IPS DF 6.9 (cell line): ENCODE measurements at regions not wholly inside any gene's neighbourhood (a gene's known extent, or its start where the extent isn't known, plus 50 kb on each side); places are given as distances from the start of the nearest gene placed in this dataset.

Source experiments
- DNase-seq: peaks from one replicate; pipeline ENCODE4 v3.0.0-alpha.2; 2013; ENCODE audit warnings: low read depth, low spot score
- H3K27ac ChIP-seq: one replicate; pipeline ENCODE4 v1.5.1; 2013; ENCODE audit warnings: low read length, control low read depth
- H3K27me3 ChIP-seq: 2 replicates; pipeline ENCODE4 v1.6.1; 2013; ENCODE audit warnings: mild to moderate bottlenecking, low read length; ENCODE audit not compliant: control insufficient read depth, insufficient read depth
- H3K36me3 ChIP-seq: 2 replicates; pipeline ENCODE4 v1.6.1; 2013; ENCODE audit warnings: low read length; ENCODE audit not compliant: control insufficient read depth, insufficient read depth
- H3K4me1 ChIP-seq: 2 replicates; pipeline ENCODE4 v1.6.1; 2013; ENCODE audit warnings: low read length; ENCODE audit not compliant: control insufficient read depth, insufficient read depth
- H3K4me3 ChIP-seq: 2 replicates; pipeline ENCODE4 v1.5.1; 2013; ENCODE audit warnings: mild to moderate bottlenecking, low read length
- H3K9me3 ChIP-seq: 2 replicates; pipeline ENCODE4 v1.6.1; 2013; ENCODE audit warnings: low read length, inconsistent platforms; ENCODE audit not compliant: control insufficient read depth, insufficient read depth
- WGBS: extraction: QIAGEN DNeasy Blood & Tissue Kit; methylation state at CpG from one replicate; pipeline ENCODE4 v1.1.7; 2013; ENCODE audit warnings: mixed read lengths, missing lambda C conversion rate; ENCODE audit not compliant: insufficient read length, insufficient coverage; 5-methylcytosine and 5-hydroxymethylcytosine counted together

DNA sequence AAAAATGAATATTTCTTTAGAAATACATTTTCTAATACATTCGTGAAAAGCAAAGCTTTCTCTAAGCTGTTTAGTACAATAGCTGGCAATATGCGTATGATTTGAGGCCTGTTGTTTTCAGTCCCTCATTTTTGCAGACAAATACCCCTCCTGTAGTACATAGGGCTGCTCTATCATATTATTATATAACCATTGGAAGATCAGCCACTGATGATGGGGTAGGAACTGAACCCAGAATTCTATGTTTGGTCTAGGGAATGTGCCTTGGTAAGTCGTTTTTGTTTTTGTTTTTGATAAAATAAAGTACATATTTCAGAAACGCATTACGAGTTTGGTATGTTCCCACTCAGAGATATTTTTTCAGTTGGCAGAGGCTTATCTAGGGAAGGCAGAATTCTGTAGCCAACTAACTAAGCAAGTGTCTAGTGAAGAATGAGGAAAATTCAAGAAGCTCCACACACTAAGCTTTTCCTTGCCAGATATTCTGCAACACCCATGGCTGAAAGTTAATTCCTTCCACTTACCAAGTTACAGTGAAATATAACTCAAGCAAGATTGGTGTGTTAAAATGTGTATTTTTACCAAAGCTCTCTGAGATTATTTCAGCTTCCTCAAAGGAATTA is 656.9 kb upstream of the MIR17HG start:
- no peaks in the 10 kb centered on the region for H3K9me3 ChIP-seq
- H3K27ac ChIP-seq = no peak overlapping the region
- H3K4me3 ChIP-seq = no peak overlapping the region
- no peaks in the 10 kb centered on the region for H3K4me1 ChIP-seq
- 100% methylated on average over 3 of the region's 5 CpGs for WGBS
- no peaks in the 10 kb centered on the region for H3K27me3 ChIP-seq
- no peaks in the 10 kb centered on the region for H3K36me3 ChIP-seq
- DNase-seq = no peak

DNA sequence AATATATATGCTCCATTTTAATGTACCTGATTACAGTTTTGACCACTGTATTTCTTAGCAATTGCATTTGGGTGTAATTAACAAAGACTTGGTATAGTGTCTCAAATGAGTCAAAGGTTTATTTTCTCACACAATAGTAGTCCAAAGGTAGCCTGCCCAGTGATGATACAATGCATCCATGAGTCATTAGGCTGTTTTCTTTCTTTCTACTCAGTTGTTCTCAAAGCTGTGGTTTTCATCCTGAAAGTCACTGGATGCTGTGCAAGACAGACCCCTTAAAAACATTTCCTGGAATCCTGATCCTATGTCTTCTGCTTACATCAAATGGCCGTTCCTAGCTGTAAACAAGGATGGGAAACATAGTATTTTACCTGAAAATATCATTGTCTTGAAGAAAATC is 651.2 kb upstream of the MIR17HG start:
- Histone ChIP-seq H3K4me1 (no peaks in the 10 kb centered on the region), H3K27ac (no peak overlapping the region), H3K36me3 (no peaks in the 10 kb centered on the region), H3K27me3 (no peaks in the 10 kb centered on the region), H3K9me3 (no peaks in the 10 kb centered on the region), H3K4me3 (no peak overlapping the region)
- no peak for DNase-seq
- WGBS = no CpG with 5 or more reads among the region's 1 CpG

DNA sequence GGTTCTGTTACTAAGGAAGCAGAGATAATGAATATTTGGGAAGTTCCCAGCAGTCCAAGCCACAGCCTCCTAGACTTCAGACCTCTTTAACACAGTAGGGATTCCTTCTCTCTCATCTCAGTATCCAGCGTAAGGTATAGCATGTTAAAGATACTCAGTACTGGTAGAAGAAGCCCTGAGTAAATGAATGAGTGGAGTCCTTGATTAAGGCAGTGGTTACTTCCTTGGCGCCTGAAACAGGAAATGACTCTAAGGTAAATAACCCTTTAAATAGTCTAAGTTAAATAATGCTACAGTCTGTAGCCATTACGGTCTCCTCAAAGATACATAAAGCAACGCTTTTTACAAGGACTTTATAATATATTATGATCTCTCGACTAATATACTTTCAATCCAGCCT is 650.8 kb upstream of the MIR17HG start:
- H3K4me1 ChIP-seq = no peaks in the 10 kb centered on the region
- no CpG with 5 or more reads among the region's 5 CpGs for WGBS
- H3K27ac ChIP-seq = no peak overlapping the region
- no peak overlapping the region for H3K4me3 ChIP-seq
- H3K27me3 ChIP-seq = no peaks in the 10 kb centered on the region
- H3K9me3 ChIP-seq = no peaks in the 10 kb centered on the region
- DNase-seq = no peak
- no peaks in the 10 kb centered on the region for H3K36me3 ChIP-seq

DNA sequence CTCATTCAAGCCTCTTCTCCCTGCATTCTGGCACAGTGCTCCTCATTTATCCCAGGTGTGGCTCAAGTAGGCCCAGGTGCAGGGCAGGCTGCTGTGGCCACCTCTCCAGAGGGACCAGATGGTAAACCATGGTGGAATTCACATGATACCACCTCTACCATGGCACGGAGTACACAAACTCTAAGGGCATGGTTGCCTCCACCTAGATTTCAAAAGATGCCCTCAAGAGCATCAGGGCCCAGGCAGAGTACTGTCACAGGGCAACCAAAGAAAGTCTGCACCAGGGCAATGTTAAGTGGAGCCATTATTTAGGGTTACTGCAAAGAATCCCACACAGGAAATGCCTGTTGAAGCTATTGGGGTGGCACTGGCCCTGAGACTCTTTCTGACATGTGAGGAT is 647.1 kb upstream of the MIR17HG start:
- WGBS = no CpG with 5 or more reads among the region's 1 CpG
- H3K9me3 ChIP-seq = no peaks in the 10 kb centered on the region
- H3K36me3 ChIP-seq = no peaks in the 10 kb centered on the region
- no peak for DNase-seq
- no peak overlapping the region for H3K4me3 ChIP-seq
- no peaks in the 10 kb centered on the region for H3K27me3 ChIP-seq
- H3K27ac ChIP-seq = no peak overlapping the region
- no peaks in the 10 kb centered on the region for H3K4me1 ChIP-seq

DNA sequence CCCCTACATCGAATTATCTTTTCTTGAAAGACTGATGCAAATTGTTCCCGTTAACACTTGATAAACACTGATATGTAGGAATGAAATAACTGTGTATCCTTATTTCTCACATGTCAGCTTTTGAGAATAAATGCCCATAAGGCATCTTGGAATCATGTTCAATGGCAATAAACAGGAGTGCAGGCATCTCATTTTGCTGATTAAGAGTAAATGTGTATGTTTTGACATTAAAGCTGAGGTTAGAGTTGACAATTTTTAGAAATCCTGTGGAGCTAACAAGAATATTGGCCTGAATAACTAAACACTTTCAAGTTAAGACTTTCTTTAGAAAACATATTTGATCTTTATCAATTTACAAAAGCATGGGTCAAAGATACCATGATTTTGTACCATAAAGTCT is 646.2 kb upstream of the MIR17HG start:
- no peak overlapping the region for H3K4me3 ChIP-seq
- no peak for DNase-seq
- no CpG with 5 or more reads among the region's 2 CpGs for WGBS
- no peaks in the 10 kb centered on the region for H3K36me3 ChIP-seq
- H3K9me3 ChIP-seq = no peaks in the 10 kb centered on the region
- H3K4me1 ChIP-seq = no peaks in the 10 kb centered on the region
- H3K27me3 ChIP-seq = no peaks in the 10 kb centered on the region
- no peak overlapping the region for H3K27ac ChIP-seq

DNA sequence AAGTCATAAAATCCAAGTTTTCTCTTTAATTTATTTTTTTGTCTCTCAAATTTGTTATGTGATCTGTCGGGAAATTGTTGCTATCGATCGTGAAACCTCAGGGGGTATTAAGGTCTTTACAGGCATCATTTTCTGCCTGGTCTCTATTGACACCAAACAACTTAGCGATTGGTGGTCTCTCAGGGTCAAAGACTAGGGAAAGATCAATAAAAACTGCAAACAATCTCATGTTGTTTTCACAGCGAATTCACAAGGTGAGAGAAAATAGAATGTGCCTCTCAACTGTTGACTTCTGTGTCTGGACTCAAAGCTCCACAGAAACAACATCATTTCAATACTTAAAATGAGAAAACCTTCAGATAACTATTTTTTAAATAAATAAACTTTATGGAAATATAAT is 645.4 kb upstream of the MIR17HG start:
- Histone ChIP-seq H3K27ac (no peak overlapping the region), H3K4me3 (no peak overlapping the region), H3K4me1 (no peaks in the 10 kb centered on the region), H3K27me3 (no peaks in the 10 kb centered on the region), H3K36me3 (no peaks in the 10 kb centered on the region), H3K9me3 (no peaks in the 10 kb centered on the region)
- DNase-seq = no peak
- no CpG with 5 or more reads among the region's 5 CpGs for WGBS

DNA sequence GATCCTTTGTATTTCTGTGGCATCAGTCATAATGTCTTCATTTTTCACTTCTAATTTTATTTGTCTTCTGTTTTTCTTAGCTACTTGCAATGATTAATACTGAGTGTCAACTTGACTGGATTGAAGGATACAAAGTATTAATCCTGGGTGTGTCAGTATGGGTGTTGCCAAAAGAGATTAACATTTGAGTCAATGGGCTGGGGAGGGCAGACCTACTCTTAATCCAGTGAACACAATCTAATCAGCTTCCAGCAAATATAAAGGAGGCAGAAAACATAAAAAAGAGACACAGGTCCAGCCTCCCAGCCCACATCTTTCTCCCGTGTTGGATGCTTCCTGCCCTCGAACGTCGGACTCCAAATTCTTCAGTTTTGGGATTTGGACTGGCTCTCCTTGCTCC is 640.9 kb upstream of the MIR17HG start:
- WGBS = no CpG with 5 or more reads among the region's 4 CpGs
- Histone ChIP-seq H3K4me1 (no peaks in the 10 kb centered on the region), H3K27ac (no peak overlapping the region), H3K4me3 (no peak overlapping the region), H3K9me3 (no peaks in the 10 kb centered on the region), H3K27me3 (no peaks in the 10 kb centered on the region), H3K36me3 (no peaks in the 10 kb centered on the region)
- no peak for DNase-seq

DNA sequence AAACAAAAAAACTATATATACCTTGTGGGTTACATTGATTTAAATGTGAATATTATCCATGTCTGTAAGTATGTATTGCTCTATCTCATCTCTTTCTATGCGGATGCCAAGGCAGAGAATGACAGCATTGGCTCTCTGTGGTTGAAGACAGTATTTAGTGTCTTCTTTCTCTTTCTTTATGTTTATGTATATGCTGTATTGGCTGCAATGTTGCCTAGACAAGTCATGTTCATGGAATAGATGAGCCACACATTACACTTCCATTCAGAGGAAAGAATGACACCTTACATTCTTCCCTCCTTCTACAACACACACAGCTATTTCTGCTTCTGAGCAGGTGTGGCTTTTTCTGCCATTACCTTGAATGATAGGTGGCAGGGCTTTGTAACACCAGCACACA is 639.4 kb upstream of the MIR17HG start:
- no peaks in the 10 kb centered on the region for H3K9me3 ChIP-seq
- no peak overlapping the region for H3K4me3 ChIP-seq
- H3K27me3 ChIP-seq = no peaks in the 10 kb centered on the region
- no CpG with 5 or more reads among the region's 1 CpG for WGBS
- H3K36me3 ChIP-seq = no peaks in the 10 kb centered on the region
- DNase-seq = no peak
- no peak overlapping the region for H3K27ac ChIP-seq
- H3K4me1 ChIP-seq = no peaks in the 10 kb centered on the region

DNA sequence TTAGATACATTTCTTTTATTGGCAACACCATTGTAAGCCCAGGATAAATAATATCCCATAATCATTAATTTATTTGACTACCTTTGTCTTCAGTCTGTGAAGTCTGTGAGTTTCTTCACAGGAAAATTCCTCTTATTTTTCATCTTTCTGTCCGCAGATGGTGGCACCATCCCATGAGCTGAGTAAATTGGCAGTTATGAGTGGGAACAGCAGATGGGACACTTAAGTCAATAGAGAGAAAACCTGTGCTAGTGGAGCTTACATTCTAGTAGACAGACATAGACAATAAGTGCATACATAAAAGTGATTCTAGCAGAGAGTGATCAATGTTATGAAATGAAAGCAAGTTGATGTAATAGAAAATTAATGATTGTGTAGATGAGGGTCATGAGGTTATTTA is 638.2 kb upstream of the MIR17HG start:
- H3K27me3 ChIP-seq = no peaks in the 10 kb centered on the region
- no peak overlapping the region for H3K27ac ChIP-seq
- WGBS = no CpG with 5 or more reads among the region's 1 CpG
- no peaks in the 10 kb centered on the region for H3K4me1 ChIP-seq
- DNase-seq = no peak
- no peaks in the 10 kb centered on the region for H3K9me3 ChIP-seq
- H3K4me3 ChIP-seq = no peak overlapping the region
- no peaks in the 10 kb centered on the region for H3K36me3 ChIP-seq

DNA sequence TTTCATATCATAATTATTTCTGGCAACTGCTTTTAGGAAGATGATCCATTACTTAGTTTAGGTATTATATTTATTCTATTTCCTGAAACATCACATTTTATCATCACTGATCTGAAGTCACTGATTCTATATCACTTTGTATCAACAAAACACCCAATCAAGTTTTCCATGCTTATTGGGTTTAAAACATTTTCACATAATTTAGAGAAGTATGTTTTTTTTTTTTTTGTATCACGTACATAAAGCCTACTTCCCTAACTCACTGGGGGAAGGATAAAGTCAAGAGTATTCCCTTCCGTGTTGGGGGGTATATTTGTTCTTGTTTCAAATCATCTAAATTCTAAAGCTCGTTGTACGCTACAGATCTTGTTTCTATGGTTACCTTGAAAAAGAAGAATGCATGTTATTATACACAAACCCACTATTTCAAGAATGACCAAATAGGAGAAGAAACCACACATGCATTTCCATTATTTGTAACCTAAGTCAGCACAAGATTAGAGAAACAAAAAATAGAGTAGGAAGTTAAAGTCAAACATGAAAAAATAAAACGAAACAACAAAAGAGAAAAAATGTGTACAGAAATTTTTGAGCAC is 637.2 kb upstream of the MIR17HG start:
- no peak for DNase-seq
- WGBS = no CpG with 5 or more reads among the region's 5 CpGs

DNA sequence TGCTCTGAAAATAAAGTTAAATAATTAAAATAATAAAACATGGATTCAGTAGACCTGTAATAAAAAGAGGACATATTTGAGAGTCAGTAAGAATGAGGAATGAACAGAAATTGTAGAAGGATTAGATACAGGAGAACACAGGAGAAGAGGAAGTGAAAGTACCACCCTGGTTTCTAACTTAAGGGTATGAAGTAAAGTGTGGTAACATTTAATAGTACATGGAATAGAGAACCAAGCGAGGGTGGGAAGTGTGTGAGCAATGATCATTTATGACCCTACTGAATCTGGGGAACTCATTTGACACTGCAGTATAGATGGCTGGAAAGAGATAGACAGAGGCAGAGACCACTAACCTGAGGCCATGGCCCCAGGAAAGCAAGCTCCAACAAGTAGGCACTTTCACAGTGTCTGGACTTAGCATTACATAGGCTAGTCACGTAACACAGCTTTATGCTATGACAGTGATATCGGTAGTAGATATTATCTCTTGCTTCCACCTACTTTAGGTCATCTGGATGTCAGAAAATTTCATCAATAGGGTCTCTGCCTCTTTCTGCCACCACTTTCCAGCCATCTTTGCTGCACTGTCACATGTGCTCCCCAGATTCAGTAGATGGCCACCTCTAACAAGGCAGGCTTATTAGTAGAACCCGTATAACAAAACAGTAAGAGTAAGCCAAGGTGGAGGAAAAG is 633.9 kb upstream of the MIR17HG start:
- WGBS = no CpG with 5 or more reads among the region's 4 CpGs

More for the DNA sequence above, 637.2 kb upstream of the MIR17HG start:
- H3K36me3 ChIP-seq = no peaks in the 10 kb centered on the region
- no peaks in the 10 kb centered on the region for H3K27me3 ChIP-seq
- H3K9me3 ChIP-seq = no peaks in the 10 kb centered on the region
- no peaks in the 10 kb centered on the region for H3K4me1 ChIP-seq
- no peak overlapping the region for H3K27ac ChIP-seq
- H3K4me3 ChIP-seq = no peak overlapping the region

More for the DNA sequence above, 633.9 kb upstream of the MIR17HG start:
- Histone ChIP-seq H3K27ac (no peak overlapping the region), H3K9me3 (no peaks in the 10 kb centered on the region), H3K4me3 (no peak overlapping the region), H3K27me3 (no peaks in the 10 kb centered on the region), H3K4me1 (no peaks in the 10 kb centered on the region), H3K36me3 (no peaks in the 10 kb centered on the region)
- no peak for DNase-seq
